Stimulated activated memory B cell treated with anti-CD40 and anti-IgM and Interleukin-4, amounts not matched to agents 10 μg/mL and 1 μg/mL and 100 μg/mL, for 72 hours (primary cell): ENCODE measurements at regions not wholly inside any gene's neighbourhood (a gene's known extent, or its start where the extent isn't known, plus 50 kb on each side); places are given as distances from the start of the nearest gene placed in this dataset.

Experiments
- ATAC-seq: fragments of 150-1000 bp; cut with Tn5 transposase; 2 replicates; pipeline ENCODE4 v1.10.0; 2021
- H3K27ac Mint-ChIP-seq: one replicate; pipeline ENCODE4 v1.8.0; 2022; ENCODE audit warnings: mild to moderate bottlenecking, mixed read lengths
- H3K27me3 Mint-ChIP-seq: one replicate; pipeline ENCODE4 v1.8.0; 2022; ENCODE audit warnings: mixed read lengths
- H3K36me3 Mint-ChIP-seq: one replicate; pipeline ENCODE4 v1.8.0; 2022; ENCODE audit warnings: mixed read lengths
- H3K4me1 Mint-ChIP-seq: one replicate; pipeline ENCODE4 v1.8.0; 2022; ENCODE audit warnings: mixed read lengths
- H3K4me3 Mint-ChIP-seq: one replicate; pipeline ENCODE4 v1.8.0; 2022; ENCODE audit warnings: mild to moderate bottlenecking, moderate library complexity, mixed read lengths
- H3K9me3 Mint-ChIP-seq: one replicate; pipeline ENCODE4 v1.8.0; 2022; ENCODE audit warnings: mixed read lengths

DNA sequence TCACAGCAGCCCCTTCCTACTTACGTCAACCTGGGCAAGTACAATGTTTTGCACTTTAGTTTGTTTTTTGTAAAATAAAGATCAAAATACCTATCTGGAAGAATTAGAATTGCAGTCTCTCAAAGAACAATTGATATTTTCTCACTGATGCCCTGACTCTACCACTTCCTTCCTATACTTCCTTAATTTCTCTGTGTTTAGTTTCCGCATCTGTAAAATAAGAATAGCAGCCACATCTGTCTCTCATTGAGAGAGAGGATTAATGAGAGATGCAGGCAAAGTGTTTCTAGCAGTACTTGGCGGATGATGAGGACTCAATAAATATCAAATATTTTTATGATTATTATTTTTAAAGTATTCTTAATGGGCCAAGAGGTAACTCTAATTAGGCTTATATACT is 122.6 kb upstream of the PIEZO2 start:
- ATAC-seq: no peak
- H3K9me3 Mint-ChIP-seq: no peaks in the 10 kb centered on the region
- H3K27ac Mint-ChIP-seq: no peak overlapping the region
- peaks cover 7% of the 10 kb centered on the region for H3K27me3 Mint-ChIP-seq
- no peak overlapping the region for H3K4me3 Mint-ChIP-seq
- no peaks in the 10 kb centered on the region for H3K4me1 Mint-ChIP-seq
- H3K36me3 Mint-ChIP-seq: no peaks in the 10 kb centered on the region

GRCh38 chr18:11269257-11269656 is 119.9 kb upstream of the PIEZO2 start:
- Mint-ChIP-seq H3K27ac (no peak overlapping the region), H3K27me3 (peaks cover 7% of the 10 kb centered on the region), H3K4me3 (no peak overlapping the region), H3K9me3 (no peaks in the 10 kb centered on the region), H3K4me1 (no peaks in the 10 kb centered on the region), H3K36me3 (no peaks in the 10 kb centered on the region)
- ATAC-seq: no peak

DNA sequence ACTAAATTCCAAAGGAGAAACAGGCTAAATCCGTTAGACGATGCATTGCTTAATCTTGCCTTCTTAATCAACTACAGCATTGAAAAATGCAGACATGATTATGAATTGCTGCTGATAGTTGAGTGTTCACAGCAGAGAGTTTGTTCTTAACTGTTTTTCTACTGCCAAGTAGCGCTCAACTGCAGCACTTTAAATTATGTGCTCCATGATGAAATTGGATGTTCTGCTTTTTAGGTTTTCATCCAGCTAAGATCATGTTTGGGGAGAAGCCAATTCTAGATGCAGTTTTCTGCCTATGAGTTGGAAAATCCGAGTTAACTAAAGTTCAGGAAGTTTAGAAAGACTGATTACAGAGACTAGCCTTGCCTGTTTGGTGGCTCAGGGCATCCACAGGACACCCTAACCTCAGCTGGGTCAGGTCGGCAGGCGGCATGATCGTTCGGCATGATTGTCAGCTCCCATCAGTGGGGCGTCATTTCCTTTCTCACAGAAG is 119.4 kb upstream of the PIEZO2 start:
- no peak for ATAC-seq
- Mint-ChIP-seq H3K27me3 (peaks cover 7% of the 10 kb centered on the region), H3K4me3 (no peak overlapping the region), H3K36me3 (no peaks in the 10 kb centered on the region), H3K27ac (no peak overlapping the region), H3K9me3 (peaks cover 1% of the 10 kb centered on the region), H3K4me1 (no peaks in the 10 kb centered on the region)

DNA sequence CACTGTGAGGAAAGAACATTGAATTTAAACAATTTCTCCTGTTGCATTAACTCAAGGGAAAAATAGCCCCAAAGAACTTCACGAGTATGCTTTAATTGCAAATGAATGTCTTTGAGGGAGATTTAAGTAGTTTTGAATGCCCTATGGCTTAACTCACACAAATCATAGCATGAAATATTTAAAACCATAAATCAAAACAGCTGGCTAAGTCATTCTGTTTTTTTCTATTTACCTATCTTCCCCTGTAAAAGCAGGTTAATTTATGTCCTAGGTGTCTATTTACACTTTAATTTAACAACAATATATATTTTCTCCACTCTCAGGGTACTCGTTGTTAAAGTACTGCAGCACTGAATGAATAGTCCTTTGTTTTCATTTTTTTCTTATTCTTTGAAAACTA is 118.8 kb upstream of the PIEZO2 start:
- Mint-ChIP-seq H3K4me1 (no peaks in the 10 kb centered on the region), H3K36me3 (no peaks in the 10 kb centered on the region), H3K27me3 (peaks cover 7% of the 10 kb centered on the region), H3K27ac (no peak overlapping the region), H3K4me3 (no peak overlapping the region), H3K9me3 (peaks cover 7% of the 10 kb centered on the region)
- ATAC-seq: no peak

- peaks cover 7% of the 10 kb centered on the region for H3K9me3 Mint-ChIP-seq
- no peaks in the 10 kb centered on the region for H3K4me1 Mint-ChIP-seq
- no peak overlapping the region for H3K4me3 Mint-ChIP-seq
- peaks cover 7% of the 10 kb centered on the region for H3K27me3 Mint-ChIP-seq
- H3K36me3 Mint-ChIP-seq: no peaks in the 10 kb centered on the region
- H3K27ac Mint-ChIP-seq: no peak overlapping the region
- ATAC-seq: no peak
Measured at GRCh38 chr18:11266781-11267480, 117.6 kb upstream of the PIEZO2 start.

DNA sequence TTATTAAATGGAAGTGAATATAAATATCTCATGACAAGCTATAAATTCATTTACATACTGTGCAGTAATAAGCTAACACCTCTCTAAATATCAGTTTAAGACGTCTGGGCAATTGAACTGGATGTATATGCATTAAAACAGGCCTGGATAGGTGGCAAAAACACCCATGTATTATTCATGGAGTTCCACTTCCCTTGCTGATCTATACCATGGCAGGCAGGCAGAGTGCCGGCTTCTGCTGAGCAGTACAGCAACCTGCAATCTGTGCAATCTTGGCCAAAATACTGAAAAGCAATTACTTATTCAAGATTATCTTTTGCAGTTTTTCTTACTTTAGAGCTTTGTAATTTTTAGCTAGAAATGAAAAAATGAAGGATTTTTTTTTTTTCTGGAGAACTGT is 112.1 kb upstream of the PIEZO2 start:
- ATAC-seq: no peak
- no peaks in the 10 kb centered on the region for H3K36me3 Mint-ChIP-seq
- H3K4me1 Mint-ChIP-seq: no peaks in the 10 kb centered on the region
- H3K9me3 Mint-ChIP-seq: peaks cover 7% of the 10 kb centered on the region
- no peaks in the 10 kb centered on the region for H3K27me3 Mint-ChIP-seq
- H3K27ac Mint-ChIP-seq: no peak overlapping the region
- no peak overlapping the region for H3K4me3 Mint-ChIP-seq

DNA sequence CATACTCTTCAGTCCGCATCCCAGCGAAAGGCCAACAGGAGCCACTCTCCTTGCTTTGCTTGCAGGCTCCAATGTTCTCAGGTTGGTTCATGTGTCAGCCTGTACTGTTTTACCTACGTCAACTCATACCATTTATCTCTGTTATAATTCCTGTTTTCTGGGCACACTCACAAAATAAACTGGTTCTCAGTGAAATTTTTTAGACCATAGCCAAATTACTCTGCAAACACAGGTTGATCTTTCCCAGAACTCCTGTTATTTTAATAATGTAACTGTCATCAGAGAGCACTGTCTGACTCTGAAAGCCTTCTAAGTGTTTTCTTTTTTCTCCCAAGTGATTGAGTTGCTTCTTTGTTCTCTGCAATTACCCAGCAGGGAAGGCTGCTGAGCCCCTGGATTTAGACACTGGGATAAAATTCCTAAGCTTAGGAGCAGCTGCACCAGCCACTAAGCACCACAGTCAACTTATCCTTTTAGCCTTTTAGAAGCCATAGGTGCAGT is 111.6 kb upstream of the PIEZO2 start:
- no peak overlapping the region for H3K4me3 Mint-ChIP-seq
- no peaks in the 10 kb centered on the region for H3K27me3 Mint-ChIP-seq
- no peaks in the 10 kb centered on the region for H3K36me3 Mint-ChIP-seq
- no peaks in the 10 kb centered on the region for H3K4me1 Mint-ChIP-seq
- ATAC-seq: no peak
- peaks cover 7% of the 10 kb centered on the region for H3K9me3 Mint-ChIP-seq
- no peak overlapping the region for H3K27ac Mint-ChIP-seq

DNA sequence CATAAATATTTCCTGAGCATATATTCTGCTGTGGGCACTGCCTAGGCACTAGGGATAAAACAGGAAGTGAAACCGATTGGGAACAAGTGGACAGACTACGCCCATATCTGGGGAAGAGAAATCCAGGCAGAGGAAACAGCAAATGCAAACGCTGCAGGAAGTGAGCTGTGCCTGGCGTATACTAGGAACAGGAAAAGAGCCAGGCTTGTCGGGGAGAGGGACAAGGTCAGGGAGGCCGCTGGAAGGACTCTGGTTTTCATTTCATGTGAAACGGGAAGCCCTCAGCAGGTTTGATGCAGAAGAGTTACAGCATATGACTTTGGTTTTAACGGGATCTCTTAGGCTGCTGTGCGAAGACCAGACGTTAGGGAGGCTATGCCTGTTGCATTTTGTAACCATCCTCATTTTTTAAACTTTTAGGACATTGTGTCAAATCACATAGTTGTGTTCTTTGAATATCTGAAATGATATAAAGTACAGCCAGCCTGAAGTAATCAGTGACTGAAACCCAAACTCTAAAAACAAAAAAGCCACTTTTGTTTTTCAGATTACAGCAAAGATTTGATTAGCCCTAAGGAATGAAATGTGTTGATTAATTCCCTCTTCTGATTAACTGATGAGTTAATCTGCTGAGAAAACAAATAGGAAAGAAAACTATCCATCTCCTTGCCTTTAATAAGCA is 110.2 kb upstream of the PIEZO2 start:
- H3K9me3 Mint-ChIP-seq: peaks cover 7% of the 10 kb centered on the region
- H3K27ac Mint-ChIP-seq: no peak overlapping the region
- H3K36me3 Mint-ChIP-seq: no peaks in the 10 kb centered on the region
- no peaks in the 10 kb centered on the region for H3K27me3 Mint-ChIP-seq
- no peak for ATAC-seq
- H3K4me3 Mint-ChIP-seq: no peak overlapping the region
- H3K4me1 Mint-ChIP-seq: no peaks in the 10 kb centered on the region

DNA sequence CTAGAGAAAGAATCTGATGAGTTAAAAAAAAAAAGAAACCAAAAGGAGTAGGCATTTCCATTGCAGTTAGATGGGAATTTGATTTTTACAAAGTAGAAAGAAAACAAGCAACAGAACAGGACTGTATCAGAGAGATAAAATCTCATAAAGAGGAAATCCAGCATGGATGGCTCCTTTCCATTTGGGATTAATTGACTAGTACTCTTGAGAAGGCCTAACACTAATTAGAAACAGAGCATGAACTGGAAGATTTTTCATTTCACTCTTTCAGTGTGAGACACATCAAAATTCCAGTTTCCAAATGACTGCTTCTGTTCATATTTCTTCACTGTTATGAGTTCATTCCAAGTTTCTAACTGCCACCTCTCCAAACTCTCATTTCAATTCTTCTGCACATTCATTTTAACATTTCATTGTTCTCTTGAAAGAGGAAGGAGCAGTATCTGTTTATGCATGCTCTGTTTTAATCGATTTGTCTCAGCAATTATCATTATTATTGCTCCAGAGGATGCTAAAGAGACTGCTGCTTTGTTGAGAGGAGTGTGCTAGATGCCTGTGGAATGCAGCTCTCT is 108.8 kb upstream of the PIEZO2 start:
- Mint-ChIP-seq H3K4me3 (no peak overlapping the region), H3K27ac (no peak overlapping the region), H3K27me3 (no peaks in the 10 kb centered on the region), H3K4me1 (no peaks in the 10 kb centered on the region), H3K36me3 (no peaks in the 10 kb centered on the region), H3K9me3 (no peaks in the 10 kb centered on the region)
- no peak for ATAC-seq

DNA sequence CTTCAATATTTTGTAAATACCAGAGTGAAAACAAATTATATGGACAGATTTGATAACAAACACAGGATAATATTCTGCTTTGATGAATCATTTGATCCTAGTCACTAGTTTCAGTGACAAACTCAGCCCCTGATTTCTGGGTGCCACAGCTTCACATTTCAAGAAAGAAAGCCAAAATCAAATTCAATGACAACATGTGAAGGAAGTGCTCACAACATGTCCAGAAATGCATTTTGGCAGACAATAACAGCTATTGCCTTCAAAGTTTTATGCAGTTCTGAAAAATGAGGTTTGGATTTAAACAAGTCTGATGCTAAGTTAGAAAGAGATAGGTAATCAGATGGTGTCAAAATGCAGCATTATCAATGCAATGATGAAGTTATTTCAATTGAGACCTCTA is 106.9 kb upstream of the PIEZO2 start:
- H3K4me3 Mint-ChIP-seq: no peak overlapping the region
- no peaks in the 10 kb centered on the region for H3K9me3 Mint-ChIP-seq
- ATAC-seq: no peak
- H3K27me3 Mint-ChIP-seq: no peaks in the 10 kb centered on the region
- no peaks in the 10 kb centered on the region for H3K36me3 Mint-ChIP-seq
- H3K4me1 Mint-ChIP-seq: no peaks in the 10 kb centered on the region
- no peak overlapping the region for H3K27ac Mint-ChIP-seq

GRCh38 chr18:11251891-11252270 is 102.5 kb upstream of the PIEZO2 start:
- no peaks in the 10 kb centered on the region for H3K36me3 Mint-ChIP-seq
- ATAC-seq: no peak
- no peak overlapping the region for H3K4me3 Mint-ChIP-seq
- H3K27me3 Mint-ChIP-seq: no peaks in the 10 kb centered on the region
- H3K9me3 Mint-ChIP-seq: no peaks in the 10 kb centered on the region
- no peaks in the 10 kb centered on the region for H3K4me1 Mint-ChIP-seq
- no peak overlapping the region for H3K27ac Mint-ChIP-seq

DNA sequence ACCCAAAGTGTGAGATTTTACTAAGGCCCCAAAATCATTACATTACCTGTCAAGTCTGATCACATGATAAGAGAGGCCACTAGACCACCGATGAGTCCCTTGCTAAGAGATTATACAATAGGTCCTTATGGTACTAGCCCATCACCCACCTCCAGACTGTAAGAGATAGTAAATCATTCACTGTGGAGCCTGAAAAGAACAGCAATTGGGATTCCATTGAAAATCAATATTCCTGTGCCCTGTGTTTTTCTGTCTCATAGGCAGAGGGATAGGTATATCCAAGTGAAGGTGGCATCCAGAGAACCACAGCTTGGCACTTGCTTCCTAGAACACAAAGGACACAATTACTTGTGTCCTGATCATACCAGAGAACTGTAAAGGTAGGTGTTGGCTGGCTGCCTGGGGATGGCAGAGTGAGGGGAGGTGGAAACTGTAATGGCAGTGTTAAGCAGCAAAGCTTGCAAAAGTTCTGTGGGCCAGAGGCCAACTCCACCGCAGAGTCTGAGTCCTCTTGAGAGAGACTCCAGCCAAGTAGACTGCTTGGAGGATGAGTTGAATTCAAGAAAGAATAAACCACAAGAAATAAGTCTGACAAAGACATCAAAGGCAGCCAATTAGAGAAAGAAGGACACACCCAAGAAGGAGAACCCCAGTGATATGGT is 102.0 kb upstream of the PIEZO2 start:
- no peak for ATAC-seq
- Mint-ChIP-seq H3K36me3 (no peaks in the 10 kb centered on the region), H3K4me3 (no peak overlapping the region), H3K27me3 (no peaks in the 10 kb centered on the region), H3K9me3 (no peaks in the 10 kb centered on the region), H3K4me1 (no peaks in the 10 kb centered on the region), H3K27ac (no peak overlapping the region)

GRCh38 chr18:11249391-11249790 is 100.0 kb upstream of the PIEZO2 start:
- H3K27ac Mint-ChIP-seq: no peak overlapping the region
- H3K36me3 Mint-ChIP-seq: no peaks in the 10 kb centered on the region
- no peaks in the 10 kb centered on the region for H3K27me3 Mint-ChIP-seq
- no peaks in the 10 kb centered on the region for H3K9me3 Mint-ChIP-seq
- H3K4me1 Mint-ChIP-seq: no peaks in the 10 kb centered on the region
- ATAC-seq: no peak
- no peak overlapping the region for H3K4me3 Mint-ChIP-seq

GRCh38 chr18:11247381-11247970 is 98.1 kb upstream of the PIEZO2 start:
- H3K27me3 Mint-ChIP-seq: no peaks in the 10 kb centered on the region
- no peak for ATAC-seq

More at GRCh38 chr18:11247381-11247970, 98.1 kb upstream of the PIEZO2 start:
- no peaks in the 10 kb centered on the region for H3K36me3 Mint-ChIP-seq
- no peak overlapping the region for H3K4me3 Mint-ChIP-seq
- H3K4me1 Mint-ChIP-seq: no peaks in the 10 kb centered on the region
- no peak overlapping the region for H3K27ac Mint-ChIP-seq
- no peaks in the 10 kb centered on the region for H3K9me3 Mint-ChIP-seq
